Liver (tissue), 8 donors: ENCODE measurements at regions not wholly inside any gene's neighbourhood (a gene's known extent, or its start where the extent isn't known, plus 50 kb on each side); places are given as distances from the start of the nearest gene placed in this dataset.

Source experiments
- DNase-seq: peaks from one replicate; pipeline ENCODE4 v3.0.0-alpha.2; 2017; ENCODE audit warnings: low spot score
- H3K27ac ChIP-seq, 2 donors: one replicate each; pipeline ENCODE4 v1.7.0; 2013; ENCODE audit warnings: inconsistent platforms in 2 of 2, low read length in 2 of 2, control low read depth in 1 of 2, low read depth in 1 of 2, mild to moderate bottlenecking in 1 of 2
- H3K27me3 ChIP-seq, 4 donors: one replicate each; pipeline versions ENCODE4 v1.6.1 to v1.7.0; 2013; ENCODE audit warnings: low read length in 3 of 4, inconsistent platforms in 1 of 4, mild to moderate bottlenecking in 1 of 4, moderate library complexity in 1 of 4; ENCODE audit not compliant: control insufficient read depth in 4 of 4, insufficient read depth in 4 of 4
- H3K36me3 ChIP-seq, 4 donors: one replicate each; pipeline versions ENCODE4 v1.6.1 to v1.7.0; 2013; ENCODE audit warnings: low read length in 3 of 4, mild to moderate bottlenecking in 3 of 4, low read depth in 1 of 4, moderate library complexity in 1 of 4; ENCODE audit not compliant: control insufficient read depth in 4 of 4, insufficient read depth in 3 of 4
- H3K4me1 ChIP-seq, 4 donors: one replicate each; pipeline versions ENCODE4 v1.6.1 to v1.7.0; 2013; ENCODE audit warnings: low read length in 3 of 4, mild to moderate bottlenecking in 3 of 4, moderate library complexity in 1 of 4; ENCODE audit not compliant: control insufficient read depth in 4 of 4, insufficient read depth in 4 of 4
- H3K4me3 ChIP-seq, 3 donors: one replicate each; pipeline versions ENCODE4 v1.6.1 to v1.7.0; 2013; ENCODE audit warnings: low read length in 3 of 3, control low read depth in 1 of 3, low read depth in 1 of 3, mild to moderate bottlenecking in 1 of 3
- H3K9ac ChIP-seq, 2 donors: one replicate each; pipeline ENCODE4 v1.7.0; 2013; ENCODE audit warnings: low read length in 2 of 2, mild to moderate bottlenecking in 2 of 2, moderate library complexity in 2 of 2, control low read depth in 1 of 2, low read depth in 1 of 2
- H3K9me3 ChIP-seq, 4 donors: one replicate each; pipeline versions ENCODE4 v1.6.1 to v1.7.0; 2013; ENCODE audit warnings: low read length in 3 of 4; ENCODE audit not compliant: control insufficient read depth in 4 of 4
- ATF3 ChIP-seq: IDR thresholded peaks from 2 replicates; pipeline ENCODE4 v1.6.1; 2016; ENCODE audit warnings: antibody characterized with exemption
- CTCF ChIP-seq: fragments of 150-350 bp; IDR thresholded peaks from 2 replicates; pipeline ENCODE4 v1.5.1; 2017; ENCODE audit warnings: improper control_type of control experiment, low read depth, low read length; ENCODE audit not compliant: missing input control
- EGR1 ChIP-seq, 2 donors: IDR thresholded peaks; 2 replicates each; pipeline ENCODE4 v1.6.1; 2016 to 2018; ENCODE audit warnings: antibody characterized with exemption in 2 of 2, low read depth in 2 of 2
- FOXA1 ChIP-seq: IDR thresholded peaks from 2 replicates; pipeline ENCODE4 v1.6.1; 2016; ENCODE audit warnings: antibody characterized with exemption
- FOXA2 ChIP-seq: IDR thresholded peaks from 2 replicates; pipeline ENCODE4 v1.6.1; 2016; ENCODE audit warnings: antibody characterized with exemption
- GABPA ChIP-seq, 2 donors: IDR thresholded peaks in 1 of 2; conservative IDR thresholded peaks in 1 of 2; 2 replicates each; pipeline ENCODE4 v1.6.1; 2016; ENCODE audit warnings: antibody characterized with exemption in 2 of 2, mild to moderate bottlenecking in 1 of 2, moderate library complexity in 1 of 2
- HNF4A ChIP-seq, 2 donors: conservative IDR thresholded peaks; 2 replicates each; pipeline ENCODE4 v1.6.1; 2016; ENCODE audit warnings: antibody characterized with exemption in 2 of 2, mild to moderate bottlenecking in 2 of 2
- HNF4G ChIP-seq: IDR thresholded peaks from 2 replicates; pipeline ENCODE4 v1.6.1; 2016; ENCODE audit warnings: antibody characterized with exemption
- JUND ChIP-seq, 2 donors: IDR thresholded peaks; 2 replicates each; pipeline ENCODE4 v1.6.1; 2016; ENCODE audit warnings: antibody characterized with exemption in 2 of 2
- MAX ChIP-seq: IDR thresholded peaks from 2 replicates; pipeline ENCODE4 v1.6.1; 2016; ENCODE audit warnings: antibody characterized with exemption
- NR2F2 ChIP-seq: IDR thresholded peaks from 2 replicates; pipeline ENCODE4 v1.6.1; 2016; ENCODE audit warnings: antibody characterized with exemption
- RAD21 ChIP-seq, 2 donors: IDR thresholded peaks; 2 replicates each; pipeline ENCODE4 v1.6.1; 2016; ENCODE audit warnings: antibody characterized with exemption in 2 of 2, mild to moderate bottlenecking in 2 of 2
- REST ChIP-seq: IDR thresholded peaks from 2 replicates; pipeline ENCODE4 v1.6.1; 2016; ENCODE audit warnings: antibody characterized with exemption, mild to moderate bottlenecking
- RXRA ChIP-seq, 2 donors: IDR thresholded peaks; 2 replicates each; pipeline ENCODE4 v1.6.1; 2017 to 2018; ENCODE audit warnings: antibody characterized with exemption in 2 of 2, mild to moderate bottlenecking in 1 of 2
- SP1 ChIP-seq: IDR thresholded peaks from 2 replicates; pipeline ENCODE4 v1.6.1; 2018; ENCODE audit warnings: antibody characterized with exemption, mild to moderate bottlenecking
- TAF1 ChIP-seq: conservative IDR thresholded peaks from 2 replicates; pipeline ENCODE4 v1.6.1; 2016; ENCODE audit warnings: antibody characterized with exemption, mild to moderate bottlenecking
- YY1 ChIP-seq: IDR thresholded peaks from 2 replicates; pipeline ENCODE4 v1.6.1; 2016; ENCODE audit warnings: antibody characterized with exemption, mild to moderate bottlenecking
- ZBTB33 ChIP-seq: IDR thresholded peaks from 2 replicates; pipeline ENCODE4 v1.6.1; 2016; ENCODE audit warnings: antibody characterized with exemption
- WGBS: extraction: QIAGEN DNeasy Blood & Tissue Kit; methylation state at CpG from one replicate; pipeline ENCODE4 v1.1.7; 2013; 5-methylcytosine and 5-hydroxymethylcytosine counted together
- donor health status: healthy.
- donor health status: healthy.
- donor health status: healthy.
- donor health status: healthy.
- donor health status: healthy.

- Histone ChIP-seq H3K27me3 (peaks cover 0 to 2% (median 0%) of the 10 kb centered on the region in 4 donors), H3K4me1 (no peaks in the 10 kb centered on the region), H3K4me3 (no peak overlapping the region), H3K9me3 (peaks cover 0 to 2% (median 0%) of the 10 kb centered on the region in 4 donors), H3K9ac (no peak overlapping the region), H3K27ac (no peak overlapping the region), H3K36me3 (no peaks in the 10 kb centered on the region)
- DNase-seq, result no peak
- no peak for TF ChIP-seq RAD21 (IDR thresholded peaks at IDR 0.05)
- no peak for TF ChIP-seq HNF4G
- TF ChIP-seq SP1, result no peak
- no peak for TF ChIP-seq RXRA (IDR thresholded peaks at IDR 0.05)
- TF ChIP-seq YY1, result no peak
- no peak for TF ChIP-seq NR2F2
- no peak for TF ChIP-seq MAX
- no peak for TF ChIP-seq TAF1
- TF ChIP-seq CTCF, result no peak
- no peak for TF ChIP-seq FOXA2
- TF ChIP-seq EGR1 (IDR thresholded peaks at IDR 0.05; ENCODE audit: low read depth in 2 of 2), result no peak
- no peak for TF ChIP-seq HNF4A (conservative IDR thresholded peaks at IDR 0.05)
- no peak for TF ChIP-seq ZBTB33
- TF ChIP-seq FOXA1, result no peak
- TF ChIP-seq ATF3, result no peak
- no peak for TF ChIP-seq JUND (IDR thresholded peaks at IDR 0.05)
- TF ChIP-seq GABPA (IDR thresholded peaks at IDR 0.05 in 1 of 2, conservative IDR thresholded peaks at IDR 0.05 in 1 of 2), result no peak
- no peak for TF ChIP-seq REST
- 71% methylated on average over 2 of the region's 2 CpGs for WGBS
Measured at GRCh38 chr3:176463610-176464009, 733.7 kb downstream of the TBL1XR1 start.
